Cardiac septum (tissue), 1 donor: ENCODE measurements at regions not wholly inside any gene's neighbourhood (a gene's known extent, or its start where the extent isn't known, plus 50 kb on each side); places are given as distances from the start of the nearest gene placed in this dataset.
"Not testable (repeated sequence)": the region's sequence is repeated elsewhere in the genome, so short reads cannot be mapped to it uniquely, and the experiment has no call there.

Experiments used
- DNase-seq: peaks from one replicate; pipeline ENCODE4 v3.0.0-alpha.2; 2020; ENCODE audit warnings: low spot score
- intact Hi-C: fragments of 100-400 bp; cut with DNase I; formaldehyde crosslinking; loops from one replicate; pipeline ENCODE4 v1.14.0; 2022
- donor health status: DM: no; HTN: no; CAD: no.

DNA sequence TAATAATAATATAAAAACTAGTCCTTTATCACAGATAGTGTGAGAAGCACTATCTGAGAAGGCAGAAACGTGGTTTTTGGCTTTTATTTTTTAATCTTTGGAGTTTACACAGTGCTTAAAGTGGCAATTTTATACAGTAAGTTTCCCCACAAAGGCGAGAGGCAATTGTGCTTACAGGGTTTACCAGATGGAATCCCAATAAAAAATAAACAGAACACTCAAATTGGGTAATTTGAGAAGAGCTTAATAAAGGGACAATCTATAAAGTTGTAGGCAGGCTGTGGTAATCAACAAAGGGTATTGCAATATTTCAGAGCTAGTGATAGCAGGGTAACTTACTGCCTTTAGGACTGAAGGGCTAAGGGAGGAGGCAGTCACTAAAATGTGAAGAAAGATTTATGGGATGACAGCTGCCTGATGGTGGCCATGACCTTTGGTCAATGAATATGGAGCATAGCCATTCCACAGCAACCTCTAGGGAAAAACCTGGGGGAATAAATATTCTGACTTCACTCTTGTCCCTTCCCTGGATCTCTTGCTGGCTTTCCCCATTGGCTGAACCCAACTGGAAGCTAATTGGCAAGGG, 108.9 kb upstream of the GPR39 start:
- DNase-seq, intact Hi-C loops: not testable (repeated sequence)

GRCh38 chr2:132309203-132309602, 107.4 kb upstream of the GPR39 start:
- DNase-seq, intact Hi-C loops: not testable (repeated sequence)

DNA sequence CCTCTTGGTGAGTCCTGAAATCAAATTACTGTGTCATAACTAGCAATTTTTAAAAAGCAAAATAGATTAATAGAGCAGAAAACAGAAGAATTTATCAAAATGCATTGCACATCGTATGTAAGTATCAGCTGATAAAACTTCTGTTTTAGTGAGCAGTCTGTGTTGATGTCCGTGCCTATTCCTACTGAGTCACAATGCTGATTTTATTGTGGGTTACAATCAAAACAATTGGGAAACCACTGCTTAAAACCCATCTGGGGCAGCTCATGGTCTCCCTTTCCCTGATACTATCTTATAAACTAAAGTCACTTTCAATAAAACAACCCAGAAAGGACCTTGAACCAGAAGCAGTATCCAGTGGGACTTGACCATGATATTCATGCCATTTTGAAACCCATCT, 101.1 kb upstream of the GPR39 start:
- intact Hi-C loops, DNase-seq: not testable (repeated sequence)

- intact Hi-C loops, DNase-seq: not testable (repeated sequence)
Observed at GRCh38 chr2:132317026-132317680, 99.5 kb upstream of the GPR39 start.

DNA sequence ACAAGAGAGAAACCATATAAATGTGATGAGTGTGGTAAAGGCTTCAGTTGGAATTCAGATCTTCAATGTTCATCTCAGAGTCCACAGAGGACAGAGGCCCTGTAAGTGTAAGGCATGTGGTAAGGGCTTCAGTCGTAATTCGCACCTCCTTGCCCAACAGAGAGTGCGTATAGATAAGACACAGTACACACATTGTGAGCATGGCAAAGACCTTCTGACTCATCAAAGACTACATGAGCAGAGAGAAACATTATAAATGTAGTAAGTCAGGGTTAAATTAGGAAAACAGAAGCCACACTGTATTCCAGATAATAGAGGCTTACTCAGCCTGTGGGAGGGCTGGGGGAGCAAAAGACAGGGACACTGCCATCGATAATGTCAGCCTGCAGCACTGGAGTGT, 98.1 kb upstream of the GPR39 start:
- DNase-seq, intact Hi-C loops: not testable (repeated sequence)

- DNase-seq, intact Hi-C loops: not testable (repeated sequence)
Observed at GRCh38 chr2:132324005-132324404, 92.6 kb upstream of the GPR39 start.

- intact Hi-C loops, DNase-seq: not testable (repeated sequence)
Observed at GRCh38 chr2:132332345-132333033, 84.1 kb upstream of the GPR39 start.

- intact Hi-C loops, DNase-seq: not testable (repeated sequence)
Observed at GRCh38 chr2:132337135-132337534, 79.5 kb upstream of the GPR39 start.

GRCh38 chr2:132337844-132338243, 78.8 kb upstream of the GPR39 start:
- intact Hi-C loops, DNase-seq: not testable (repeated sequence)

- DNase-seq, result peak; percentile 91
- intact Hi-C loops, result not testable (repeated sequence)
Observed at GRCh38 chr2:132347041-132347780, 69.4 kb upstream of the GPR39 start.

DNA sequence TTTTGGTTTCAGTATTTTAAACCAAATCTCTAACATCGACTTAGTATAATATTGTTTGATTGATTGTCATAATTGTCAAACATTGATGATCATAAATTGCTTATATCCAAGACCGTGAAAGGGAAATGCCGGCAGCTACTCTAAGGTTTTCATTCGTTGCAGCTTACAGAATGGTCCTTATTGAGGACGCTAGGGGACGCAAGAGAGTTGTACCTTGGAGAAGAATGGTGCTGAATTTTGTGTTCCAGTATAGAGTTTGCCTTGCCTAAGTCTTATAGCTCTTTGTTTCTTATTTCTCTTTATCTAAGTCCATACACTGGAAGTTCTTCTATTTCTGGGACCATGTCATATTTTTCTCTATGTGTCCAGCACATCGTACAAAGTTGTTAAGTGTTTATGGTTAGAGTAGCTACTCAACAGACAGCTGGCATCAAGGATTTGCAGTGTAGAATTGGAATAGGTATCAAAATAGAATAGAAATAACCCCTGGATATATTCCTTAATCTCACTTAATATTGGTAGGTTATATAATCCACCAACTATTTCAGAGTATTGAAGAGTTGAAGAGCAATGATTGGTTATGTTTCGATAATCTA, 67.4 kb upstream of the GPR39 start:
- DNase-seq, intact Hi-C loops: not testable (repeated sequence)

DNA sequence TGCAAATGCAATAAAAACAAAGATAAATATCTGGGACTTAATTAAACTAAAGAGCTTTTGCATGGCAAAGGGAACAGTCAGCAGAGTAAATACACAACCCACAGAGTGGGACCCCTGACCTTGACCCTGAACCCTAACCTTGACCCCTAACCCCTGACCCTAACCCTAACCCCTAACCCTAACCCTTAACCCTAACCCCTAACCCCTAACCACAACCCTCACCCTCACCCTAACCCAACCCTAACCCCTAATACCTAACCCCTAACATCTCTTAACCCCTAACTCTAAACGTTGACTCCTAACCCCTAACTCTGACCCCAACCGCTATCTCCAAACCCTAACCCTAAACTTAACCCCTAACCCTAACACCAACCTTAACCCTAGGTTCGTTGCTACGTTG, 64.9 kb upstream of the GPR39 start:
- intact Hi-C loops, DNase-seq: not testable (repeated sequence)

DNA sequence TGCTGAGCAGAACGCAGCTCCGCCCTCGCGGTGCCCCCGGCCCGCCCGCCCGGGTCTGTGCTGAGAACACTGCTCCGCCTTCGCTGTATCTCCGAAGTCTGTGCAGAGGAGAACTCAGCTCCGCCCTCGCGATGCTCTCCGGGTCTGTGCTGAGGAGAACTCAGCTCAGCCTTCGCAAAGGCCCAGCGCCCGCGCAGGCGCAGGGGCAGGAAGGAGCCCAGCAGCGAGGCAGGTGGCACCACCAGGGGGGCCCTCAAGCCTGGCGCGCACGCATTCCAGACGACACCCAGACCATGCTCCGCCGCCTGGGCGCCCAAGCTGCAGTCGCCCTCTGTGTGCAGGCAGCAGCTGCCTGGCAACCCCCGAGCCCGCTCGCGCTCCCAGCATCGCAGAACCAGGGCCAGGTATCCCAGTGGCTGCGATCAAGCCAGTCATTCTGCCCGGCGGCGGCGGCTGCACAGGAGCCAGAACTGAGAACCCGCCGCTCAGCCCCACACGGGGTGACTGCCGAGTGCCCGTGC, 64.1 kb upstream of the GPR39 start:
- DNase-seq, intact Hi-C loops: not testable (repeated sequence)

DNA sequence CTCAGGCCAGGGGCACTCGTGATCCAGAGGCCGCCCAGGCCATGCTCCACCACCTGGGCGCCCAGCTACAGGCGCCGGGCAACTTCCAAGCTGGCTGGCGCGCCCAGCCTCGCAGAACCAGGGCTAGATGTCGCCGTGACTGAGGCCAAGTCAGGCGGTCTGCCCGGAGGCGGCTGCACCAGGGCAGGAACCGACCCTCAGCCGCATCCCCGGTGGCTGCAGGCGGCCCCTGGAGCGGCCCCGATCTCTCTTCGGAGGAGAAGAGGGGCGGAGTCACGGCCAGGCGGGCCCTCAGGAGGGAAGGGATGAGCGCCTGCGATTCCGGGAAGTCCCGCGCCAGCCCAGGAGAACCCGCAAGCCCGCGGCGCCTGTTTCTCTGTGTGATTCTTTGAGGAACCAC, 63.2 kb upstream of the GPR39 start:
- intact Hi-C loops, DNase-seq: not testable (repeated sequence)

DNA sequence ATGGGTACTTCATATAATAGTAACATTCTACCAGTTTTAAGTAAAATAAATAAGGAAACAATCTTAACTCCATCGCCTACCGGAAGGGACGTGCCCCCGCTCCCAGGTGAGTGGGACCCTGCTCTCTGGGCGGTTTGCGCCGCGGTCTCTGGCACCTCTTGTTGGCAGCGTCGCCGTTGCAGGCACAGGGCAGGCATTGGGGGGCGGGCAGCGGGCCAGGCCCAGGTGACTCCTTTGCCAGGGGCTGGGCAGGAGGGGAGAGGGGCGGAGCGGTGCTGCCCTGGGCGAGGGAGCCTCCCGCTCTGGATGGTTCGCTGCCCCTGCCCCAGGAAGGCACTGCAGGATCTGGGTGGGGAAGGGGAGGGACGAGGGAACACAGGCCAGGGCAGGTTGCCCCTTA, 55.6 kb upstream of the GPR39 start:
- intact Hi-C loops, DNase-seq: not testable (repeated sequence)

DNA sequence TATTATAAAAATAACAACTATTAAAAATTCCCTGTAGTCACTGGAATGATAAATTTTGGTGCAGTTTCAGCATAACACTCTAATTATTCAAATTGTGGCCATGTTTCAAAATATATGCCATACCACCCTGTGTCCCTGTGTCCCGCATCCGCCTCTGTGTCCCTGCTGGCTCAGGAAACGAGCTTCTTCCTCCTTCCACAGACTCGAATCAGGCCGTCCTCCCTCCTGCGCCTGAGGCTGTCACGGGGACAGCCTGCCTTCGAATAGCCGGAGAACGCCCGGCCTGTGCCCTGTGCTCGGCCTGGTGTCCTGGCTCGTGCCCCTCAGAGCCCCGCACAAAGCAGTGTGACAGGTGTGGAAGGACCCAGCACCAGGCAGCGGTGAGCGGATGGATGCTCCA, 55.1 kb upstream of the GPR39 start:
- intact Hi-C loops, DNase-seq: not testable (repeated sequence)

DNA sequence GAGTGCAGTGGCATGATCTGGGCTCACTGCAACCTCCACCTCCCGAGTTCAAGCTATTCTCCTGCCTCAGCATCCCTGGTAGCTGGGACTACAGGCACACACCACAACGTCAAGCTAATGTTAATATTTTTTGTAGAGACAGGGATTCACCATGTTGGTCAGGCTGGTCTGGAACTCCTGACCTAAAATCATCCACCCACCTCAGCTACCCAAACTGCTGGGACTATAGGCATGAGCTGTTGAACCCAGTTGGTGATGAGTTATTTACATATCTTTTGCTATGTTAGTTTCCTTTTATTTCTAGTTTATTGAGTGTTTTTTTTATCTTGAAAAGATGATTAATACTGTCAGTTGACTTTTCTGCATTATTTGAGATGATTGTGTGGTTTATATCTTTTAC, 53.3 kb upstream of the GPR39 start:
- DNase-seq, intact Hi-C loops: not testable (repeated sequence)

DNA sequence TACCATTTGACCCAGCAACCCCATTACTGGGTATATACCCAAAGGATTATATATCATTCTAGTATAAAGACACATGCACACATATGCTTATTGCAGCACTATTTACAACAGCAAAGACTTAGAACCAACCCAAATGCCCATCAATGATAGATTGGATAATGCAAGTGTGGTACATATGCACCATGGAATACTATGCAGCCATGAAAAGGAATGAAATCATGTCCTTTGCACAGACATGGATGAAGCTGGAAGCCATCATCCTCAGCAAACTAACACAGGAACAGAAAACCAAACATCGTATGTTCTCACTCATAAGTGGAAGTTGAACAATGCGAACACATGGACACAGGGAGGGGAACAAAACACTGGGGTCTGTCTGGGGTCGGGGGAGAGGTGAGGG, 50.6 kb upstream of the GPR39 start:
- intact Hi-C loops, DNase-seq: not testable (repeated sequence)

GRCh38 chr2:132366421-132367180, 50.0 kb upstream of the GPR39 start:
- DNase-seq, result no peak
- intact Hi-C loops, result no loop called here
